A549 (cell line): ENCODE measurements at regions not wholly inside any gene's neighbourhood (a gene's known extent, or its start where the extent isn't known, plus 50 kb on each side); places are given as distances from the start of the nearest gene placed in this dataset.

ENCODE experiments used
- CBX2 ChIP-seq: fragments of 200-600 bp; sonication (generic); IDR thresholded peaks from 2 replicates; pipeline ENCODE4 v1.6.1; 2016; ENCODE audit warnings: low read depth, mild to moderate bottlenecking, borderline replicate concordance
- EP300 ChIP-seq, 2 experiments: fragments of >200 bp; sonication (Bioruptor Twin); formaldehyde crosslinking; IDR thresholded peaks; 2 replicates in 1 of 2; 3 replicates in 1 of 2; pipeline ENCODE4 v1.6.1; 2016 to 2017
- HDAC2 ChIP-seq: fragments of 200-600 bp; sonication (generic); IDR thresholded peaks from 2 replicates; pipeline ENCODE4 v1.6.1; 2016
- POLR2A ChIP-seq: IDR thresholded peaks from 2 replicates; pipeline ENCODE4 v1.6.1; 2012; ENCODE audit warnings: mild to moderate bottlenecking, low read length
- POLR2AphosphoS2 ChIP-seq: conservative IDR thresholded peaks from 2 replicates; pipeline ENCODE4 v1.6.1; 2012; ENCODE audit warnings: low read length, improper control_type of control experiment, inconsistent platforms
- RARB ChIP-seq: fragments of 250-450 bp; sonication (Bioruptor Pico); IDR thresholded peaks from 2 replicates; pipeline ENCODE4 v1.8.0; 2021; ENCODE audit warnings: mild to moderate bottlenecking, moderate library complexity
- ZFP36 ChIP-seq: fragments of 450-650 bp; IDR thresholded peaks from 2 replicates; pipeline ENCODE4 v1.6.1; 2014; ENCODE audit warnings: borderline replicate concordance; ENCODE audit not compliant: partially characterized antibody
- TF ChIP-seq, protein P1 (sequence below): fragments of >200 bp; sonication (Bioruptor Twin); formaldehyde crosslinking; IDR thresholded peaks from 3 replicates; pipeline ENCODE4 v1.5.1; 2016
- TF ChIP-seq, protein P2 (sequence below): fragments of >200 bp; sonication (Bioruptor Twin); formaldehyde crosslinking; IDR thresholded peaks from 3 replicates; pipeline ENCODE4 v1.6.1; 2016
- TF ChIP-seq, protein P3 (sequence below): fragments of 450-650 bp; IDR thresholded peaks from 2 replicates; pipeline ENCODE4 v1.6.1; 2014; ENCODE audit warnings: antibody characterized with exemption
- TF ChIP-seq, protein P4 (sequence below): fragments of 200-600 bp; sonication (generic); IDR thresholded peaks from 2 replicates; pipeline ENCODE4 v1.6.1; 2016; ENCODE audit warnings: antibody characterized with exemption, mild to moderate bottlenecking, moderate library complexity

DNA sequence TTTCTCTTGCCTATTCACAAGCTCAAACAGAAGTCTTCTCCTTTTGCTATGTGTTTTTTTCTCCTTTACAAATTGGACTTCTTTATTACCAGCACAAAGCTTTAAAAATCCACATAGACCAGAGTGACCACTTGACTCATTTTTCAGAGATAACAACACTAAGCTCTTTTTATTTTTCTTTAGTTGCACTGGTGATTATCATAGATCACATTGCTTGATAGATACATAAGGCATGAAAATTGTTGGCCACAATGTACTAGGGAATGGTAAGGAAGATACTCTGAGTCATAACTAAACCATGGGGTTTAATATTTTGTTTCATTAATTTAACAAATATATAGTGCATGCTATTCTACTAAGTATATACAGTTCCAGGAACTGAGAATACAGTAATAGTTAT is 159.0 kb downstream of the GASK1B start:
- TF ChIP-seq, protein P1, sequence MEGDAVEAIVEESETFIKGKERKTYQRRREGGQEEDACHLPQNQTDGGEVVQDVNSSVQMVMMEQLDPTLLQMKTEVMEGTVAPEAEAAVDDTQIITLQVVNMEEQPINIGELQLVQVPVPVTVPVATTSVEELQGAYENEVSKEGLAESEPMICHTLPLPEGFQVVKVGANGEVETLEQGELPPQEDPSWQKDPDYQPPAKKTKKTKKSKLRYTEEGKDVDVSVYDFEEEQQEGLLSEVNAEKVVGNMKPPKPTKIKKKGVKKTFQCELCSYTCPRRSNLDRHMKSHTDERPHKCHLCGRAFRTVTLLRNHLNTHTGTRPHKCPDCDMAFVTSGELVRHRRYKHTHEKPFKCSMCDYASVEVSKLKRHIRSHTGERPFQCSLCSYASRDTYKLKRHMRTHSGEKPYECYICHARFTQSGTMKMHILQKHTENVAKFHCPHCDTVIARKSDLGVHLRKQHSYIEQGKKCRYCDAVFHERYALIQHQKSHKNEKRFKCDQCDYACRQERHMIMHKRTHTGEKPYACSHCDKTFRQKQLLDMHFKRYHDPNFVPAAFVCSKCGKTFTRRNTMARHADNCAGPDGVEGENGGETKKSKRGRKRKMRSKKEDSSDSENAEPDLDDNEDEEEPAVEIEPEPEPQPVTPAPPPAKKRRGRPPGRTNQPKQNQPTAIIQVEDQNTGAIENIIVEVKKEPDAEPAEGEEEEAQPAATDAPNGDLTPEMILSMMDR = no peak
- no peak for TF ChIP-seq EP300 (IDR thresholded peaks at IDR 0.05)
- TF ChIP-seq CBX2 = no peak
- no peak for TF ChIP-seq POLR2A
- no peak for TF ChIP-seq ZFP36
- TF ChIP-seq POLR2AphosphoS2 = no peak
- TF ChIP-seq, protein P2, sequence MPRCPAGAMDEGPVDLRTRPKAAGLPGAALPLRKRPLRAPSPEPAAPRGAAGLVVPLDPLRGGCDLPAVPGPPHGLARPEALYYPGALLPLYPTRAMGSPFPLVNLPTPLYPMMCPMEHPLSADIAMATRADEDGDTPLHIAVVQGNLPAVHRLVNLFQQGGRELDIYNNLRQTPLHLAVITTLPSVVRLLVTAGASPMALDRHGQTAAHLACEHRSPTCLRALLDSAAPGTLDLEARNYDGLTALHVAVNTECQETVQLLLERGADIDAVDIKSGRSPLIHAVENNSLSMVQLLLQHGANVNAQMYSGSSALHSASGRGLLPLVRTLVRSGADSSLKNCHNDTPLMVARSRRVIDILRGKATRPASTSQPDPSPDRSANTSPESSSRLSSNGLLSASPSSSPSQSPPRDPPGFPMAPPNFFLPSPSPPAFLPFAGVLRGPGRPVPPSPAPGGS = no peak
- TF ChIP-seq, protein P3, sequence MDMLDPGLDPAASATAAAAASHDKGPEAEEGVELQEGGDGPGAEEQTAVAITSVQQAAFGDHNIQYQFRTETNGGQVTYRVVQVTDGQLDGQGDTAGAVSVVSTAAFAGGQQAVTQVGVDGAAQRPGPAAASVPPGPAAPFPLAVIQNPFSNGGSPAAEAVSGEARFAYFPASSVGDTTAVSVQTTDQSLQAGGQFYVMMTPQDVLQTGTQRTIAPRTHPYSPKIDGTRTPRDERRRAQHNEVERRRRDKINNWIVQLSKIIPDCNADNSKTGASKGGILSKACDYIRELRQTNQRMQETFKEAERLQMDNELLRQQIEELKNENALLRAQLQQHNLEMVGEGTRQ = no peak
- TF ChIP-seq, protein P4, sequence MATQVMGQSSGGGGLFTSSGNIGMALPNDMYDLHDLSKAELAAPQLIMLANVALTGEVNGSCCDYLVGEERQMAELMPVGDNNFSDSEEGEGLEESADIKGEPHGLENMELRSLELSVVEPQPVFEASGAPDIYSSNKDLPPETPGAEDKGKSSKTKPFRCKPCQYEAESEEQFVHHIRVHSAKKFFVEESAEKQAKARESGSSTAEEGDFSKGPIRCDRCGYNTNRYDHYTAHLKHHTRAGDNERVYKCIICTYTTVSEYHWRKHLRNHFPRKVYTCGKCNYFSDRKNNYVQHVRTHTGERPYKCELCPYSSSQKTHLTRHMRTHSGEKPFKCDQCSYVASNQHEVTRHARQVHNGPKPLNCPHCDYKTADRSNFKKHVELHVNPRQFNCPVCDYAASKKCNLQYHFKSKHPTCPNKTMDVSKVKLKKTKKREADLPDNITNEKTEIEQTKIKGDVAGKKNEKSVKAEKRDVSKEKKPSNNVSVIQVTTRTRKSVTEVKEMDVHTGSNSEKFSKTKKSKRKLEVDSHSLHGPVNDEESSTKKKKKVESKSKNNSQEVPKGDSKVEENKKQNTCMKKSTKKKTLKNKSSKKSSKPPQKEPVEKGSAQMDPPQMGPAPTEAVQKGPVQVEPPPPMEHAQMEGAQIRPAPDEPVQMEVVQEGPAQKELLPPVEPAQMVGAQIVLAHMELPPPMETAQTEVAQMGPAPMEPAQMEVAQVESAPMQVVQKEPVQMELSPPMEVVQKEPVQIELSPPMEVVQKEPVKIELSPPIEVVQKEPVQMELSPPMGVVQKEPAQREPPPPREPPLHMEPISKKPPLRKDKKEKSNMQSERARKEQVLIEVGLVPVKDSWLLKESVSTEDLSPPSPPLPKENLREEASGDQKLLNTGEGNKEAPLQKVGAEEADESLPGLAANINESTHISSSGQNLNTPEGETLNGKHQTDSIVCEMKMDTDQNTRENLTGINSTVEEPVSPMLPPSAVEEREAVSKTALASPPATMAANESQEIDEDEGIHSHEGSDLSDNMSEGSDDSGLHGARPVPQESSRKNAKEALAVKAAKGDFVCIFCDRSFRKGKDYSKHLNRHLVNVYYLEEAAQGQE = no peak
- TF ChIP-seq HDAC2 = no peak
- TF ChIP-seq RARB = no peak
